Stomach (tissue), 4 donors: ENCODE measurements at regions not wholly inside any gene's neighbourhood (a gene's known extent, or its start where the extent isn't known, plus 50 kb on each side); places are given as distances from the start of the nearest gene placed in this dataset.

Source experiments
- CTCF ChIP-seq, 7 experiments: fragments of 450-650 bp in 4 of 7; fragments of 200-600 bp in 3 of 7; sonication (generic) in 3 of 7; IDR thresholded peaks; one replicate each; pipeline ENCODE4 v1.5.1; 2016 to 2019; ENCODE audit warnings: antibody characterized with exemption in 7 of 7, control low read depth in 2 of 7, mild to moderate bottlenecking in 1 of 7
- EP300 ChIP-seq: sonication (generic); formaldehyde crosslinking; IDR thresholded peaks from one replicate; pipeline ENCODE4 v1.6.1; 2017; ENCODE audit warnings: antibody characterized with exemption
- POLR2A ChIP-seq, 4 donors: fragments of 450-650 bp; IDR thresholded peaks; one replicate each; pipeline ENCODE4 v1.6.1; 2016; ENCODE audit warnings: antibody characterized with exemption in 4 of 4, control low read depth in 2 of 4, mild to moderate bottlenecking in 1 of 4, moderate library complexity in 1 of 4
- POLR2AphosphoS5 ChIP-seq, 3 donors: sonication (generic); formaldehyde crosslinking; IDR thresholded peaks; one replicate each; pipeline ENCODE4 v1.6.1; 2016; ENCODE audit warnings: antibody characterized with exemption in 3 of 3

DNA sequence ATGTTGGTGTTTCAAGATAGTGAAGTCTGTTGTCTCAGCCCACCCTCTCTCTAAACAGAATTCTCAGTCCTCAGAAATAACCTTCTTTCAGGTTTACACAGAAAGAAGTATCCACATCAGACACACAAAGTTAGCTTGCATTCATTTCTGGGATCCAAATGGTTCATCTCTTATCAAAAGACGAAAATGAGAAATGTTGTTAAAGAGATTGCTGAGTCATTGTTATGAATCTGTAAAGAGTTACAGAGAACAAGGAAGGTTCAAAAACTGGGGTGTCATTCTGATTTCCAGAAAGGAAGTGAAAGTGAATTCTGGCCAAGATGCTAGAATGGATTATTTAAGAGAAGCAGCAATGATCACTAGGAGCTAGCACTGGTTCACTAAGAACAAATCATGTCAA lies 90.5 kb upstream of the ATXN1 start:
- TF ChIP-seq CTCF (IDR thresholded peaks at IDR 0.05), result no peak
- no peak for TF ChIP-seq EP300
- TF ChIP-seq POLR2AphosphoS5 (IDR thresholded peaks at IDR 0.05), result no peak
- no peak for TF ChIP-seq POLR2A (IDR thresholded peaks at IDR 0.05)
